T-cell (primary cell): ENCODE measurements at regions not wholly inside any gene's neighbourhood (a gene's known extent, or its start where the extent isn't known, plus 50 kb on each side); places are given as distances from the start of the nearest gene placed in this dataset.

ENCODE experiments used
- ATAC-seq, 4 experiments: fragments of 200-7000 bp in 3 of 4; fragments of 150-1000 bp in 1 of 4; cut with Tn5 transposase; replicated peaks in 1 of 4; 1 replicate in 3 of 4; 2 replicates in 1 of 4; pipeline ENCODE4 v1.10.0; 2021; ENCODE audit warnings: moderate library complexity in 3 of 4, mild to moderate bottlenecking in 2 of 4, moderate number of reproducible peaks in 1 of 4
- CTCF ChIA-PET, 2 donors: fragments of 300-600 bp; sonication (Branson Sonifier 250); formaldehyde crosslinking; loops; one replicate each; lab custom pipeline; 2022; ENCODE audit warnings: antibody characterized with exemption in 2 of 2; lab: Charles Lee
- POLR2A ChIA-PET, 2 donors: fragments of 300-600 bp; sonication (Branson Sonifier 250); formaldehyde crosslinking; loops; one replicate each; lab custom pipeline; 2022; ENCODE audit warnings: antibody characterized with exemption in 2 of 2; lab: Charles Lee
- DNase-seq, 35 experiments: peaks; one replicate each; pipeline versions ENCODE4 v3.0.0 to v3.0.0-alpha.2; 2013 to 2023
- H3K27ac ChIP-seq: one replicate; pipeline ENCODE4 v1.5.1; 2013; ENCODE audit warnings: low read length
- H3K27me3 ChIP-seq, 2 experiments: replicated peaks in 1 of 2; 1 replicate in 1 of 2; 2 replicates in 1 of 2; pipeline versions ENCODE4 v1.6.1 to v1.7.0; 2013; ENCODE audit warnings: low read length in 1 of 2, mixed read lengths in 1 of 2; ENCODE audit not compliant: control insufficient read depth in 2 of 2, insufficient read depth in 2 of 2; ENCODE audit errors: extremely low read depth in 1 of 2
- H3K36me3 ChIP-seq, 2 donors: 1 replicate in 1 of 2; 2 replicates in 1 of 2; pipeline versions ENCODE4 v1.6.1 to v1.7.0; 2013; ENCODE audit warnings: low read length in 1 of 2; ENCODE audit not compliant: control insufficient read depth in 2 of 2, insufficient read depth in 1 of 2; ENCODE audit errors: extremely low read depth in 1 of 2
- H3K4me1 ChIP-seq, 2 experiments: 1 replicate in 1 of 2; 2 replicates in 1 of 2; pipeline versions ENCODE4 v1.6.1 to v1.7.0; 2013; ENCODE audit warnings: low read length in 2 of 2, mixed read lengths in 1 of 2; ENCODE audit not compliant: insufficient read depth in 2 of 2, control insufficient read depth in 1 of 2; ENCODE audit errors: extremely low read depth in 1 of 2
- H3K4me3 ChIP-seq, 2 donors: 1 replicate in 1 of 2; 2 replicates in 1 of 2; pipeline versions ENCODE4 v1.5.1 to v1.7.0; 2013; ENCODE audit warnings: mild to moderate bottlenecking in 2 of 2, low read length in 1 of 2, moderate library complexity in 1 of 2; ENCODE audit not compliant: control insufficient read depth in 1 of 2; ENCODE audit errors: extremely low read depth in 1 of 2
- H3K9me3 ChIP-seq: 2 replicates; pipeline ENCODE4 v1.7.0; 2013
- H3K27ac Mint-ChIP-seq, 2 donors: one replicate each; pipeline ENCODE4 v1.8.0; 2020 to 2021; ENCODE audit warnings: mild to moderate bottlenecking in 2 of 2, mixed read lengths in 2 of 2
- H3K27me3 Mint-ChIP-seq, 2 donors: one replicate each; pipeline ENCODE4 v1.8.0; 2021 to 2022; ENCODE audit warnings: mixed read lengths in 2 of 2
- H3K36me3 Mint-ChIP-seq: one replicate; pipeline ENCODE4 v1.8.0; 2021; ENCODE audit warnings: mixed read lengths
- H3K4me1 Mint-ChIP-seq, 3 donors: one replicate each; pipeline ENCODE4 v1.8.0; 2020 to 2022; ENCODE audit warnings: mixed read lengths in 3 of 3, mild to moderate bottlenecking in 1 of 3
- H3K4me3 Mint-ChIP-seq, 3 donors: one replicate each; pipeline ENCODE4 v1.8.0; 2020 to 2022; ENCODE audit warnings: mild to moderate bottlenecking in 3 of 3, mixed read lengths in 3 of 3, moderate library complexity in 3 of 3
- H3K9me3 Mint-ChIP-seq, 3 donors: one replicate each; pipeline ENCODE4 v1.8.0; 2020 to 2022; ENCODE audit warnings: mixed read lengths in 3 of 3
- WGBS: methylation state at CpG from one replicate; pipeline ENCODE4 v1.1.5; 2013; ENCODE audit warnings: missing lambda C conversion rate; ENCODE audit not compliant: insufficient coverage; 5-methylcytosine and 5-hydroxymethylcytosine counted together

DNA sequence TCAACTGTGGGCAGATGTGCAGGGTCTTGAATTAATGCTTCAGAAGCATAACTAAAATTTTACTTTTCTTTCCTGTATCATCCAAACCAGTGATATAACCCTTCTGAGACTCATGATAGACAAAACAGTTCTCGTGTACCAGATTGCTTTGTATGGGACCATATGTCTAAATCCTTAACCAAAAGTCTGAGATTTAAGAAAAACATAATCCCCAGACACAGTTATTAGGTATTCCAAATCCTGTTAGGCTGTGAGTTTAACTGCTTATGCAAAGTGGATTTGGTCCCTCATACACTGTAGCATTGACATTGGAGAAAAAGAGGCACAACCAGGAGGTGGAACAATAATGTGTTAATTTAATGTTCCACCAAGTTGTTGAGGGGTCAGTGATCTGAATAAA lies 235.0 kb downstream of the PMAIP1 start:
- ChIA-PET CTCF (no interaction called here), POLR2A (no interaction called here)
- Histone ChIP-seq H3K36me3 (no peaks in the 10 kb centered on the region), H3K4me3 (no peak overlapping the region), H3K4me1 (no peaks in the 10 kb centered on the region), H3K27ac (no peak overlapping the region), H3K9me3 (no peaks in the 10 kb centered on the region), H3K27me3 (no peaks in the 10 kb centered on the region)
- H3K4me3 Mint-ChIP-seq = no peak overlapping the region
- DNase-seq (no peak), ATAC-seq (no peak)
- no peaks in the 10 kb centered on the region for H3K27me3 Mint-ChIP-seq
- peaks cover 0 to 4% (median 0%) of the 10 kb centered on the region in 3 donors for H3K9me3 Mint-ChIP-seq
- WGBS = no CpG with 5 or more reads among the region's 1 CpG
- no peak overlapping the region for H3K27ac Mint-ChIP-seq
- no peaks in the 10 kb centered on the region for H3K36me3 Mint-ChIP-seq
- no peaks in the 10 kb centered on the region for H3K4me1 Mint-ChIP-seq

DNA sequence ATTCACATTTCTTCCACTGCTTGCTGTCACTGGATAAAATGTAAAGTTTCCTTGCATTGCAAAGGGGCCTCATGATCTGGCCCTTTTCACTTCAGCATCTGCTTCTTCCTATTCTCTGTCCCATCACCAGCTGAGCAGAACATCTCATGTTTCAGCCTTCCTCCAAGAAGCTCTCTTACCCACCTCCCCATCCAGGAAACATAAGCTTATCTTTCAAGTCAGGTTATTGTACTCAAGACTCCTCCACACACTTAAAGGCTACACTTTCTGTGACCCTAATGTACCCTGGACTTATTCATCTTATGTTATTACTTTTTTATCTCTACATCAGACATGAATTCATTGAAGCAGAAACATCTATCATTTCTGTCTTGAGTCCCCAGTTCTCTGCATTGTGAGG lies 230.5 kb downstream of the PMAIP1 start:
- H3K27ac ChIP-seq = no peak overlapping the region
- H3K4me3 Mint-ChIP-seq = no peak overlapping the region
- no peaks in the 10 kb centered on the region for H3K27me3 ChIP-seq
- ChIA-PET CTCF (no interaction called here), POLR2A (no interaction called here)
- DNase-seq (no peak), ATAC-seq (no peak)
- H3K36me3 Mint-ChIP-seq = no peaks in the 10 kb centered on the region
- H3K4me1 ChIP-seq = no peaks in the 10 kb centered on the region
- H3K9me3 ChIP-seq = no peaks in the 10 kb centered on the region
- H3K4me3 ChIP-seq = no peak overlapping the region
- H3K4me1 Mint-ChIP-seq = no peaks in the 10 kb centered on the region
- H3K9me3 Mint-ChIP-seq = no peaks in the 10 kb centered on the region
- no peaks in the 10 kb centered on the region for H3K27me3 Mint-ChIP-seq
- no peak overlapping the region for H3K27ac Mint-ChIP-seq
- H3K36me3 ChIP-seq = no peaks in the 10 kb centered on the region

DNA sequence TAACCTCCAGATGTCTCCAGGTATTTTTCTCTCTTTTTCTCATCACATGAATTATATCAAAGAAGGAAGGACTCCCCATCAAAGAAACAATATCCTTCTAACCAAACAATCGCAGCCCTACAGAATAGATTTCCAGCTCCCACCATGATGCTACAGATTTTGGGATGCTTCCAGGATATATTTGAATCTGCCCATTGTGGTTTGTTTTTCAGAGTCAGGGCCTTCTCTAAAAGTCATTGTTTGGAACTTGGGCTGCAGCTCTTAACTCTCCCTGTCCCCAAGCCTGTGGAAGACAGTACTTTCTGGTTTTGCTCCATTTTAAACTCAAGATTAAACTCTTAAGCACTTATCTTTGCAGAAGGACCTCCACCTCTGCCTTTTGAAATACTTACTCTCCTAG lies 223.2 kb downstream of the PMAIP1 start:
- POLR2A ChIA-PET = no interaction called here

DNA sequence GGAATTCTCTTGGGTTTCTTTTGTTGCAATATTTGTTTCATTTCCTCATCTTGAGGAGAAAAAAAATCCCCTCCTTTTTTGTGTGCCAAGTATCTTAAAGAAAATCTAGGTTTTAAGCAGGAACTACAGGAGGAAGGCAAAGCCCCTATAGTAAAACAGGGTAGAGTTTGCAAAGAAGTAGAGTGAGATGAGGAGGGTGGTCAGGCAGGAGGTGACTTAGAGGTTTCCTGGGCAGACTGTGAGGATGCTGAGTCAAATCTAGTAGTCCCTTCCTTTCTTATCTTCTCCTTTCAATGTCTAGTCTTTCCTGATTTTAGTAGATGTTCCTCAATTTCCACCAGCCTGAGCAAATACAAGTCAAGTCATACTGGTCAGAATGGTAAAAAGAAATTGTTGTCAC lies 222.5 kb downstream of the PMAIP1 start:
- no peak overlapping the region for H3K27ac ChIP-seq
- Mint-ChIP-seq H3K27ac (no peak overlapping the region), H3K36me3 (no peaks in the 10 kb centered on the region), H3K9me3 (peaks cover 3 to 11% (median 10%) of the 10 kb centered on the region in 3 donors), H3K4me3 (no peak overlapping the region), H3K4me1 (no peaks in the 10 kb centered on the region), H3K27me3 (no peaks in the 10 kb centered on the region)
- no peaks in the 10 kb centered on the region for H3K27me3 ChIP-seq
- no peak overlapping the region for H3K4me3 ChIP-seq
- H3K36me3 ChIP-seq = no peaks in the 10 kb centered on the region
- no peaks in the 10 kb centered on the region for H3K9me3 ChIP-seq
- no peaks in the 10 kb centered on the region for H3K4me1 ChIP-seq
- no peak for DNase-seq
- POLR2A ChIA-PET = no interaction called here
- CTCF ChIA-PET = no interaction called here
- ATAC-seq = no peak

More for the DNA sequence above, 223.2 kb downstream of the PMAIP1 start:
- Mint-ChIP-seq H3K9me3 (peaks cover 3 to 10% (median 8%) of the 10 kb centered on the region in 3 donors), H3K4me1 (no peaks in the 10 kb centered on the region), H3K36me3 (no peaks in the 10 kb centered on the region), H3K4me3 (no peak overlapping the region), H3K27ac (no peak overlapping the region), H3K27me3 (no peaks in the 10 kb centered on the region)
- no peak for ATAC-seq
- no peak for DNase-seq
- no CpG with 5 or more reads among the region's 1 CpG for WGBS
- no peaks in the 10 kb centered on the region for H3K9me3 ChIP-seq
- no peak overlapping the region for H3K4me3 ChIP-seq
- H3K4me1 ChIP-seq = no peaks in the 10 kb centered on the region
- no peaks in the 10 kb centered on the region for H3K36me3 ChIP-seq
- no peak overlapping the region for H3K27ac ChIP-seq
- CTCF ChIA-PET = no interaction called here
- H3K27me3 ChIP-seq = no peaks in the 10 kb centered on the region

DNA sequence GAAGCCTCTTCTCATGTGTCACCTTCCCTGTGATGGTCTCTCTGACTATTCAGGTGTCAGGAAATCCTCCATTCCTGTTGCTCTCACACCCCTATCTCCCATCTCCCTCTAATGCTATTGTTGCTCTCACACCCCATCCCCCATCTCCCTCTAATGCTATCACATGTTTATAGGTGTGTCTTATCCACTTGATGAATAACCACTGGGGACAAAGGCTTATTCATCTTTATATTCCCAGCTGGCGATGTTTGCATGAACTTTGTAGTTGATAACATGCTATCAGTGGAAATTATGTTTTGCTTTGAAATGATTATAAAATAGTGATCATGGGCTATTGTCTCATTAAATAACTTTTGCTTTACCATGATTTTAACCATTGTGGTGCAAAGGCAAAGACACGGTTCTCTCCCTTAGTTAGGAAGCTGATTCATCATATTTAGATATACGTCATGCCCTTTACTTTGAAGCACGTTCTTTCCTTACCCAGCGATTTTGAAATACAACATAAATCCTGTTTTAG lies 220.5 kb downstream of the PMAIP1 start:
- Histone ChIP-seq H3K4me3 (no peak overlapping the region), H3K4me1 (no peaks in the 10 kb centered on the region), H3K9me3 (no peaks in the 10 kb centered on the region), H3K27ac (no peak overlapping the region), H3K36me3 (no peaks in the 10 kb centered on the region), H3K27me3 (no peaks in the 10 kb centered on the region)
- no peak for ATAC-seq
- no peak overlapping the region for H3K27ac Mint-ChIP-seq
- H3K4me3 Mint-ChIP-seq = no peak overlapping the region
- H3K36me3 Mint-ChIP-seq = no peaks in the 10 kb centered on the region
- WGBS = 92% methylated on average over 4 of the region's 5 CpGs
- ChIA-PET POLR2A (no interaction called here), CTCF (no interaction called here)
- no peak for DNase-seq
- H3K27me3 Mint-ChIP-seq = peaks cover 0 to 5% of the 10 kb centered on the region in 2 donors
- no peaks in the 10 kb centered on the region for H3K4me1 Mint-ChIP-seq
- peaks cover 5 to 12% (median 10%) of the 10 kb centered on the region in 3 donors for H3K9me3 Mint-ChIP-seq

DNA sequence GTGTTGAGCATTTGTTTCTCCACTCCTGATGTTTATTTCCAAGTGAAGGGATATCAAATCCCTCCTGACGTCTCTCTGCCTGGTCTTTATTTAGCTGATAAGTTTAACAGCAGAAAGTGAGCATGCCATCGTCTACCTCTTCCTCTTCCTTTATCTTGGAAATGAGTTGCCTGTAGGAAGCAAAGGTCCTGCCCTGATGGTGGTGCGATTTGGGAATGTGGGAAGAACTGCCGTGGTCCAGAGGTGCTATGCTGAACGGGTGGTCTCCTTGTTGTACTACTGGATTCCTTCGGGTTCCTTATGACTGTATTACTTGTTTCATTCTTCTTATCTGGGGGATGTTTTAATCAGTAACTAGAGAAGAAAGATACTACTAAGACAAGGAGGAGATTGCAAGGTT lies 217.5 kb downstream of the PMAIP1 start:
- no peak for ATAC-seq

DNA sequence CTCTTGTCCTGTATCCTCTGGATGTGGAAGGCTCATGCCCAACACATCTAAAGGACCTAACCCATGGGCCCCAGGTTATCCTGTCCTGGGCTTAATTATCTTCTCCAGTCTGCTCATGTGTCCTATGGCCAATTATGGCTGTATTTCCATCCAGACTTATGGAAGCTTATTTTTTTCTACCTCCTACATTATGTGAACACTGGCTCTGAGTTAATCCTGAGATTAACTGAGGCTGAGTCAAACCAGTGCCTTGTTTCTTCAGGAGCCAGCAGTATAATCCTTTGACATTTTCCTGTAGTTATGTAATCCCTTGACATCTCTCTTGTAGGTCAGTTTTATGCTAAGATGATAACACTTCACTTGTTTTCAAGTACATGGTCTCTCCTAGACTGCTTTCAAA lies 213.6 kb downstream of the PMAIP1 start:
- Mint-ChIP-seq H3K36me3 (no peaks in the 10 kb centered on the region), H3K4me3 (no peak overlapping the region), H3K27me3 (peaks cover 0 to 5% of the 10 kb centered on the region in 2 donors), H3K4me1 (no peaks in the 10 kb centered on the region), H3K27ac (no peak overlapping the region), H3K9me3 (peaks cover 0 to 4% (median 2%) of the 10 kb centered on the region in 3 donors)
- no peaks in the 10 kb centered on the region for H3K36me3 ChIP-seq
- no peak overlapping the region for H3K27ac ChIP-seq
- no peaks in the 10 kb centered on the region for H3K27me3 ChIP-seq
- ATAC-seq (no peak), DNase-seq (no peak)
- CTCF ChIA-PET = no interaction called here
- no peaks in the 10 kb centered on the region for H3K4me1 ChIP-seq
- POLR2A ChIA-PET = interaction anchor here in 1 of 2 donors (0.6 kb wide), 1 partner anchor 26 kb away, joined by 3 read pairs; no protein-coding TSS in a partner anchor
- no peaks in the 10 kb centered on the region for H3K9me3 ChIP-seq
- H3K4me3 ChIP-seq = no peak overlapping the region

More for the DNA sequence above, 217.5 kb downstream of the PMAIP1 start:
- Mint-ChIP-seq H3K36me3 (no peaks in the 10 kb centered on the region), H3K9me3 (peaks cover 5 to 12% (median 10%) of the 10 kb centered on the region in 3 donors), H3K4me1 (no peaks in the 10 kb centered on the region), H3K27me3 (peaks cover 0 to 5% of the 10 kb centered on the region in 2 donors), H3K27ac (no peak overlapping the region), H3K4me3 (no peak overlapping the region)
- no peak for DNase-seq
- no peaks in the 10 kb centered on the region for H3K4me1 ChIP-seq
- CTCF ChIA-PET = no interaction called here
- H3K27ac ChIP-seq = no peak overlapping the region
- H3K4me3 ChIP-seq = no peak overlapping the region
- 92% methylated on average over 2 of the region's 6 CpGs for WGBS
- no peaks in the 10 kb centered on the region for H3K9me3 ChIP-seq
- no peaks in the 10 kb centered on the region for H3K27me3 ChIP-seq
- H3K36me3 ChIP-seq = no peaks in the 10 kb centered on the region
- POLR2A ChIA-PET = no interaction called here
